Naive thymus-derived CD4-positive, alpha-beta T cell (primary cell): ENCODE measurements at regions not wholly inside any gene's neighbourhood (a gene's known extent, or its start where the extent isn't known, plus 50 kb on each side); places are given as distances from the start of the nearest gene placed in this dataset.

Experiments
- ATAC-seq: fragments of 150-1000 bp; cut with Tn5 transposase; 2 replicates; pipeline ENCODE4 v1.10.0; 2021; ENCODE audit warnings: mild to moderate bottlenecking, moderate library complexity
- CTCF ChIA-PET: fragments of 350-600 bp; sonication (Branson Sonifier 250); formaldehyde crosslinking; loops from one replicate; lab custom pipeline; 2021; ENCODE audit warnings: antibody characterized with exemption; lab: Charles Lee
- POLR2A ChIA-PET: fragments of 350-600 bp; sonication (Branson Sonifier 250); formaldehyde crosslinking; loops from one replicate; lab custom pipeline; 2021; ENCODE audit warnings: antibody characterized with exemption, inconsistent platforms; lab: Charles Lee
- DNase-seq, 9 donors: peaks; one replicate each; pipeline versions ENCODE4 v3.0.0 to v3.0.0-alpha.2; 2020 to 2022; ENCODE audit warnings: mixed read lengths in 1 of 9
- H3K27ac ChIP-seq: one replicate; pipeline ENCODE4 v1.7.0; 2013; ENCODE audit warnings: mild to moderate bottlenecking, low read depth, low read length, moderate library complexity
- H3K27me3 ChIP-seq, 2 donors: one replicate each; pipeline ENCODE4 v1.7.0; 2013; ENCODE audit warnings: low read length in 2 of 2, mild to moderate bottlenecking in 2 of 2, moderate library complexity in 2 of 2; ENCODE audit not compliant: control insufficient read depth in 2 of 2, insufficient read depth in 2 of 2
- H3K36me3 ChIP-seq, 3 experiments: 1 replicate in 2 of 3; 2 replicates in 1 of 3; pipeline ENCODE4 v1.7.0; 2013; ENCODE audit warnings: low read length in 3 of 3, mild to moderate bottlenecking in 3 of 3, moderate library complexity in 1 of 3; ENCODE audit not compliant: insufficient read depth in 3 of 3, control insufficient read depth in 2 of 3
- H3K4me1 ChIP-seq, 2 donors: one replicate each; pipeline ENCODE4 v1.7.0; 2013; ENCODE audit warnings: low read length in 2 of 2, mild to moderate bottlenecking in 2 of 2, moderate library complexity in 1 of 2; ENCODE audit not compliant: control insufficient read depth in 2 of 2, insufficient read depth in 2 of 2
- H3K4me3 ChIP-seq: 2 replicates; pipeline ENCODE4 v1.7.0; 2013; ENCODE audit warnings: mild to moderate bottlenecking, low read length
- H3K9me3 ChIP-seq, 3 experiments: 1 replicate in 2 of 3; 2 replicates in 1 of 3; pipeline ENCODE4 v1.7.0; 2013; ENCODE audit warnings: low read length in 3 of 3; ENCODE audit not compliant: control insufficient read depth in 2 of 3
- H3K27ac Mint-ChIP-seq, 9 donors: one replicate each; pipeline ENCODE4 v1.8.0; 2020 to 2022; ENCODE audit warnings: mixed read lengths in 9 of 9, mild to moderate bottlenecking in 8 of 9, moderate library complexity in 5 of 9, inconsistent platforms in 2 of 9
- H3K27me3 Mint-ChIP-seq, 5 donors: one replicate each; pipeline ENCODE4 v1.8.0; 2021 to 2022; ENCODE audit warnings: mixed read lengths in 5 of 5, mild to moderate bottlenecking in 1 of 5
- H3K36me3 Mint-ChIP-seq, 5 donors: one replicate each; pipeline ENCODE4 v1.8.0; 2020 to 2022; ENCODE audit warnings: mixed read lengths in 5 of 5, mild to moderate bottlenecking in 3 of 5, inconsistent platforms in 1 of 5
- H3K4me1 Mint-ChIP-seq, 7 donors: one replicate each; pipeline ENCODE4 v1.8.0; 2020 to 2022; ENCODE audit warnings: mixed read lengths in 7 of 7, mild to moderate bottlenecking in 3 of 7, inconsistent platforms in 1 of 7
- H3K4me3 Mint-ChIP-seq, 10 donors: one replicate each; pipeline ENCODE4 v1.8.0; 2020 to 2022; ENCODE audit warnings: mild to moderate bottlenecking in 10 of 10, mixed read lengths in 10 of 10, moderate library complexity in 6 of 10, inconsistent platforms in 2 of 10
- H3K9me3 Mint-ChIP-seq, 11 donors: one replicate each; pipeline ENCODE4 v1.8.0; 2020 to 2022; ENCODE audit warnings: mixed read lengths in 11 of 11, mild to moderate bottlenecking in 4 of 11, inconsistent platforms in 1 of 11, moderate library complexity in 1 of 11
- intact Hi-C, 2 donors: fragments of 100-400 bp; cut with micrococcal nuclease; formaldehyde crosslinking; loops; one replicate each; pipeline ENCODE4 v1.15.1; 2023

DNA sequence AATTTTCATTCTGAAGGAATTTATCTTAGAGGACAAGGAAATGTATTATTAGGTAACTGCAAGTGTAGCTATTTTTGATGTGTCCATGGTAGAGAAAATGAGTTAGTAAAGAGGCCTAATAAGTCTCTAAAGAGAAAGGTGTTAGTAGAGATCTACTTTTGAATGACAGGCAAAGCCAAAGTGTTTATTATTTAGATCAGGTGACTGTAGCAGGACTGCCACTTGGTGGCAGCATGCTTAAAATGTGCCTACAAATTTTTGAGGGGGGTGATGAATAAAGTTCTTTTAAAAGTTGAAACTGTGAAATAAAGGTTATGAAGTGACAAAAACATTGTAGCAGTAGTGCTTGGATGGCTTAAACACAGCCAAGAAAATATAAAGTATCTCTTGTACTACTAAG is 421.5 kb upstream of the MEIS1 start:
- CTCF ChIA-PET, result interaction anchor here (0.7 kb wide), 1 partner anchor 13 kb away, joined by 5 read pairs; no protein-coding TSS in a partner anchor

DNA sequence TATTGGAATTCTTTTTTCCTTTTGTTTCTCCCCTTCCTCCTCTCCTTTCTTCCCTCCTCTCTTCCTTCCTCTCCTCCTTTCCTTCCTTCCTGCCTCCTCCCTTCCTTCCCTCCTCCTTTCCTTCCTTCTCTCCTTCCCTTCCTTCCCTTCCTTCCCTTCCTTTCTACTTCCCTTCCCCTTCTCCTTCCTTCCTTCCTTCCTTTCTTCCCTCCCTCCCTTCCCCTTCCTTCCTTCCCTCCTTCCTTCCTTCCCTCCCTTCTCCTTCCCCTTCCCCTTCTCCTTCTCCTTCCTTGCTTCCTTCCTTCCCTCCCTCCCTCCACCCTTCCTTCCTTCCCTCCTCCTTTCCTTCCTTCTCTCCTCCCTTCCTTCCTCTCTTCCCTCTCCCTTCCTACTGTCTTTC is 431.0 kb upstream of the MEIS1 start:
- Histone ChIP-seq H3K27me3 (no peaks in the 10 kb centered on the region), H3K4me3 (no peak overlapping the region), H3K36me3 (no peaks in the 10 kb centered on the region), H3K4me1 (no peaks in the 10 kb centered on the region), H3K27ac (no peak overlapping the region), H3K9me3 (no peaks in the 10 kb centered on the region)
- no peaks in the 10 kb centered on the region for H3K4me1 Mint-ChIP-seq
- H3K36me3 Mint-ChIP-seq, result peaks cover 0 to 8% (median 0%) of the 10 kb centered on the region in 5 donors
- DNase-seq (no peak), ATAC-seq (no peak)
- H3K4me3 Mint-ChIP-seq, result no peak overlapping the region
- CTCF ChIA-PET, result no interaction called here
- peaks cover 0 to 16% (median 0%) of the 10 kb centered on the region in 11 donors for H3K9me3 Mint-ChIP-seq
- peaks cover 0 to 12% (median 0%) of the 10 kb centered on the region in 5 donors for H3K27me3 Mint-ChIP-seq
- POLR2A ChIA-PET, result no interaction called here
- H3K27ac Mint-ChIP-seq, result no peak overlapping the region
- intact Hi-C loops, result no loop called here

More for the DNA sequence above, 421.5 kb upstream of the MEIS1 start:
- Mint-ChIP-seq H3K36me3 (no peaks in the 10 kb centered on the region), H3K27ac (no peak overlapping the region), H3K4me1 (no peaks in the 10 kb centered on the region), H3K27me3 (peaks cover 0 to 13% (median 4%) of the 10 kb centered on the region in 5 donors), H3K4me3 (no peak overlapping the region), H3K9me3 (peaks cover 0 to 20% (median 3%) of the 10 kb centered on the region in 11 donors)
- intact Hi-C loops, result no loop called here
- H3K27me3 ChIP-seq, result no peaks in the 10 kb centered on the region
- no peak for DNase-seq
- no peaks in the 10 kb centered on the region for H3K9me3 ChIP-seq
- no peak overlapping the region for H3K4me3 ChIP-seq
- no peaks in the 10 kb centered on the region for H3K4me1 ChIP-seq
- POLR2A ChIA-PET, result no interaction called here
- no peaks in the 10 kb centered on the region for H3K36me3 ChIP-seq
- no peak for ATAC-seq
- no peak overlapping the region for H3K27ac ChIP-seq

GRCh38 chr2:66001538-66001937 is 433.4 kb upstream of the MEIS1 start:
- no peaks in the 10 kb centered on the region for H3K27me3 ChIP-seq
- intact Hi-C loops, result no loop called here
- H3K9me3 ChIP-seq, result no peaks in the 10 kb centered on the region
- Mint-ChIP-seq H3K27me3 (peaks cover 0 to 8% (median 0%) of the 10 kb centered on the region in 5 donors), H3K4me3 (no peak overlapping the region), H3K9me3 (peaks cover 0 to 14% (median 0%) of the 10 kb centered on the region in 11 donors), H3K36me3 (peaks cover 0 to 8% (median 0%) of the 10 kb centered on the region in 5 donors), H3K4me1 (no peaks in the 10 kb centered on the region), H3K27ac (no peak overlapping the region)
- no peak overlapping the region for H3K4me3 ChIP-seq
- ChIA-PET POLR2A (no interaction called here), CTCF (no interaction called here)
- H3K4me1 ChIP-seq, result no peaks in the 10 kb centered on the region
- no peak overlapping the region for H3K27ac ChIP-seq
- ATAC-seq (no peak), DNase-seq (no peak)
- H3K36me3 ChIP-seq, result no peaks in the 10 kb centered on the region

DNA sequence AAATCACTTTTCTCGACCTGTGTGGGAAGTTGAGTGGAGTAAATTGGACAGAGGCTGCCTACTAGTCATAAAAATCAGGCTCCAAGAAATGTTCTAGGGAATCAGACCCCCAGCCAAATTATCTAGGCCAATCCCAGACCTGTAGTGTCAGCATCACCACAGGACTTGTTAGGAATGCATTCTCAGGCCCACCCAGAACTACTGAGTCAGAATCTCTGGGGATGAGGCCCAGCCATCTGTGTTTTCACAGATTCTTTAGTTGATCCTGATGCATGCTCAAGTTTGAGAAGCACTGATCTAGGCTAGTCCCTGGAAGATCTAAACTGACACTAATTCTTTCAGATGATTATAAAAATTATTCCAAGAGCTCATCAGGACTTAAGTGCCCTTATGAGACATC is 434.0 kb upstream of the MEIS1 start:
- no peaks in the 10 kb centered on the region for H3K27me3 ChIP-seq
- ChIA-PET CTCF (no interaction called here), POLR2A (no interaction called here)
- intact Hi-C loops, result no loop called here
- H3K9me3 ChIP-seq, result no peaks in the 10 kb centered on the region
- Mint-ChIP-seq H3K9me3 (peaks cover 0 to 14% (median 0%) of the 10 kb centered on the region in 11 donors), H3K27me3 (peaks cover 0 to 8% (median 0%) of the 10 kb centered on the region in 5 donors), H3K36me3 (peaks cover 0 to 8% (median 0%) of the 10 kb centered on the region in 5 donors), H3K4me3 (no peak overlapping the region), H3K4me1 (no peaks in the 10 kb centered on the region), H3K27ac (no peak overlapping the region)
- H3K36me3 ChIP-seq, result no peaks in the 10 kb centered on the region
- DNase-seq (no peak), ATAC-seq (no peak)
- no peak overlapping the region for H3K27ac ChIP-seq
- no peaks in the 10 kb centered on the region for H3K4me1 ChIP-seq
- no peak overlapping the region for H3K4me3 ChIP-seq

GRCh38 chr2:65999796-66000195 is 435.1 kb upstream of the MEIS1 start:
- Histone ChIP-seq H3K4me3 (no peak overlapping the region), H3K27me3 (no peaks in the 10 kb centered on the region), H3K9me3 (no peaks in the 10 kb centered on the region), H3K36me3 (no peaks in the 10 kb centered on the region), H3K27ac (no peak overlapping the region), H3K4me1 (no peaks in the 10 kb centered on the region)
- Mint-ChIP-seq H3K27ac (no peak overlapping the region), H3K4me3 (no peak overlapping the region), H3K4me1 (no peaks in the 10 kb centered on the region), H3K27me3 (peaks cover 0 to 8% (median 0%) of the 10 kb centered on the region in 5 donors), H3K9me3 (peaks cover 0 to 11% (median 0%) of the 10 kb centered on the region in 11 donors), H3K36me3 (peaks cover 0 to 7% (median 0%) of the 10 kb centered on the region in 5 donors)
- DNase-seq, result no peak
- POLR2A ChIA-PET, result no interaction called here
- CTCF ChIA-PET, result no interaction called here
- ATAC-seq, result no peak
- intact Hi-C loops, result no loop called here

- CTCF ChIA-PET, result no interaction called here
Observed at GRCh38 chr2:65999103-65999502, 435.8 kb upstream of the MEIS1 start.

GRCh38 chr2:65997961-65998360 is 437.0 kb upstream of the MEIS1 start:
- H3K27ac ChIP-seq, result no peak overlapping the region
- Mint-ChIP-seq H3K27ac (no peak overlapping the region), H3K36me3 (no peaks in the 10 kb centered on the region), H3K4me3 (no peak overlapping the region), H3K9me3 (peaks cover 0 to 6% (median 0%) of the 10 kb centered on the region in 11 donors), H3K27me3 (no peaks in the 10 kb centered on the region), H3K4me1 (no peaks in the 10 kb centered on the region)
- no peaks in the 10 kb centered on the region for H3K4me1 ChIP-seq
- no peaks in the 10 kb centered on the region for H3K36me3 ChIP-seq
- DNase-seq (no peak), ATAC-seq (no peak)
- no peaks in the 10 kb centered on the region for H3K9me3 ChIP-seq
- no peak overlapping the region for H3K4me3 ChIP-seq
- POLR2A ChIA-PET, result no interaction called here
- H3K27me3 ChIP-seq, result no peaks in the 10 kb centered on the region
- CTCF ChIA-PET, result no interaction called here
- intact Hi-C loops, result no loop called here

More at GRCh38 chr2:65999103-65999502, 435.8 kb upstream of the MEIS1 start:
- H3K4me3 Mint-ChIP-seq, result no peak overlapping the region
- no peak overlapping the region for H3K27ac ChIP-seq
- DNase-seq (no peak), ATAC-seq (no peak)
- POLR2A ChIA-PET, result no interaction called here
- H3K27me3 ChIP-seq, result no peaks in the 10 kb centered on the region
- no peaks in the 10 kb centered on the region for H3K9me3 ChIP-seq
- no peaks in the 10 kb centered on the region for H3K36me3 Mint-ChIP-seq
- H3K4me3 ChIP-seq, result no peak overlapping the region
- peaks cover 0 to 7% (median 0%) of the 10 kb centered on the region in 11 donors for H3K9me3 Mint-ChIP-seq
- no peaks in the 10 kb centered on the region for H3K36me3 ChIP-seq
- H3K27me3 Mint-ChIP-seq, result peaks cover 0 to 4% (median 0%) of the 10 kb centered on the region in 5 donors
- H3K4me1 ChIP-seq, result no peaks in the 10 kb centered on the region
- no peaks in the 10 kb centered on the region for H3K4me1 Mint-ChIP-seq
- intact Hi-C loops, result no loop called here
- H3K27ac Mint-ChIP-seq, result no peak overlapping the region
